ENCODE measurements at regions not wholly inside any gene's neighbourhood (a gene's known extent, or its start where the extent isn't known, plus 50 kb on each side); places are given as distances from the start of the nearest gene placed in this dataset.
"Not testable (repeated sequence)": the region's sequence is repeated elsewhere in the genome, so short reads cannot be mapped to it uniquely, and the experiment has no call there.

GRCh38 chr15:35194296-35194695, 109.2 kb upstream of the NANOGP8 start:
- H3K4me1 ChIP-seq (ENCODE audit: control insufficient read depth, insufficient read depth, low read length) = 0 out of 2 replicates have a peak, but pooled peaks cover 1% of the 10 kb centered on the region
- H3K27ac ChIP-seq (ENCODE audit: low read length) = no peak overlapping the region
- no peak overlapping the region for H3K4me3 ChIP-seq (ENCODE audit: low read length)
- no peak for DNase-seq (ENCODE audit: low read depth, low spot score)
- WGBS (ENCODE audit: insufficient coverage, insufficient read length) = no CpG with 5 or more reads among the region's 2 CpGs
- H3K27me3 ChIP-seq (ENCODE audit: control insufficient read depth, insufficient read depth, low read length) = no peaks in the 10 kb centered on the region
- H3K36me3 ChIP-seq (ENCODE audit: control insufficient read depth, insufficient read depth, low read length) = no peaks in the 10 kb centered on the region
- H3K9me3 ChIP-seq (ENCODE audit: control insufficient read depth, insufficient read depth, low read length) = no peaks in the 10 kb centered on the region; the same call in 1 of the 2 replicates

GRCh38 chr15:35191783-35192182, 106.7 kb upstream of the NANOGP8 start:
- Histone ChIP-seq H3K4me1 (ENCODE audit: control insufficient read depth, insufficient read depth, low read length) (0 out of 2 replicates have a peak, but pooled peaks cover 1% of the 10 kb centered on the region), H3K27ac (ENCODE audit: low read length) (no peak overlapping the region), H3K4me3 (ENCODE audit: low read length) (no peak overlapping the region), H3K27me3 (ENCODE audit: control insufficient read depth, insufficient read depth, low read length) (no peaks in the 10 kb centered on the region), H3K9me3 (ENCODE audit: control insufficient read depth, insufficient read depth, low read length) (no peaks in the 10 kb centered on the region; the same call in 1 of the 2 replicates), H3K36me3 (ENCODE audit: control insufficient read depth, insufficient read depth, low read length) (no peaks in the 10 kb centered on the region)
- no peak for DNase-seq (ENCODE audit: low read depth, low spot score)
- no CpG with 5 or more reads among the region's 2 CpGs for WGBS (ENCODE audit: insufficient coverage, insufficient read length)

- no peak for DNase-seq (ENCODE audit: low read depth, low spot score)
- no CpG with 5 or more reads among the region's 1 CpG for WGBS (ENCODE audit: insufficient coverage, insufficient read length)
- Histone ChIP-seq H3K27ac (ENCODE audit: low read length) (no peak overlapping the region), H3K4me3 (ENCODE audit: low read length) (no peak overlapping the region), H3K4me1 (ENCODE audit: control insufficient read depth, insufficient read depth, low read length) (0 out of 2 replicates have a peak, but pooled peaks cover 1% of the 10 kb centered on the region), H3K9me3 (ENCODE audit: control insufficient read depth, insufficient read depth, low read length) (no peaks in the 10 kb centered on the region), H3K36me3 (ENCODE audit: control insufficient read depth, insufficient read depth, low read length) (no peaks in the 10 kb centered on the region), H3K27me3 (ENCODE audit: control insufficient read depth, insufficient read depth, low read length) (no peaks in the 10 kb centered on the region)
These were observed 101.3 kb upstream of the NANOGP8 start for GRCh38 chr15:35186346-35186745.

- Histone ChIP-seq H3K36me3 (ENCODE audit: control insufficient read depth, insufficient read depth, low read length) (no peaks in the 10 kb centered on the region), H3K4me3 (ENCODE audit: low read length) (no peak overlapping the region), H3K27me3 (ENCODE audit: control insufficient read depth, insufficient read depth, low read length) (no peaks in the 10 kb centered on the region), H3K9me3 (ENCODE audit: control insufficient read depth, insufficient read depth, low read length) (no peaks in the 10 kb centered on the region), H3K4me1 (ENCODE audit: control insufficient read depth, insufficient read depth, low read length) (no peaks in the 10 kb centered on the region), H3K27ac (ENCODE audit: low read length) (no peak overlapping the region)
- no peak for DNase-seq (ENCODE audit: low read depth, low spot score)
- no CpG with 5 or more reads among the region's 1 CpG for WGBS (ENCODE audit: insufficient coverage, insufficient read length)
These were observed 99.6 kb upstream of the NANOGP8 start for GRCh38 chr15:35184646-35185045.

- no CpG with 5 or more reads among the region's 2 CpGs for WGBS (ENCODE audit: insufficient coverage, insufficient read length)
These were observed 97.9 kb upstream of the NANOGP8 start for GRCh38 chr15:35182841-35183479.

GRCh38 chr15:35181538-35181937, 96.4 kb upstream of the NANOGP8 start:
- H3K36me3 ChIP-seq (ENCODE audit: control insufficient read depth, insufficient read depth, low read length) = no peaks in the 10 kb centered on the region
- DNase-seq (ENCODE audit: low read depth, low spot score) = no peak

More at GRCh38 chr15:35182841-35183479, 97.9 kb upstream of the NANOGP8 start:
- no peaks in the 10 kb centered on the region for H3K36me3 ChIP-seq (ENCODE audit: control insufficient read depth, insufficient read depth, low read length)
- DNase-seq (ENCODE audit: low read depth, low spot score) = peak; percentile 50
- H3K27me3 ChIP-seq (ENCODE audit: control insufficient read depth, insufficient read depth, low read length) = no peaks in the 10 kb centered on the region
- H3K9me3 ChIP-seq (ENCODE audit: control insufficient read depth, insufficient read depth, low read length) = no peaks in the 10 kb centered on the region
- H3K27ac ChIP-seq (ENCODE audit: low read length) = no peak overlapping the region
- no peaks in the 10 kb centered on the region for H3K4me1 ChIP-seq (ENCODE audit: control insufficient read depth, insufficient read depth, low read length)
- H3K4me3 ChIP-seq (ENCODE audit: low read length) = no peak overlapping the region

GRCh38 chr15:35179739-35180138, 94.6 kb upstream of the NANOGP8 start:
- no peak overlapping the region for H3K27ac ChIP-seq (ENCODE audit: low read length)
- H3K9me3 ChIP-seq (ENCODE audit: control insufficient read depth, insufficient read depth, low read length) = no peaks in the 10 kb centered on the region
- no peak overlapping the region for H3K4me3 ChIP-seq (ENCODE audit: low read length)
- no peak for DNase-seq (ENCODE audit: low read depth, low spot score)
- no peaks in the 10 kb centered on the region for H3K27me3 ChIP-seq (ENCODE audit: control insufficient read depth, insufficient read depth, low read length)
- H3K36me3 ChIP-seq (ENCODE audit: control insufficient read depth, insufficient read depth, low read length) = no peaks in the 10 kb centered on the region
- no peaks in the 10 kb centered on the region for H3K4me1 ChIP-seq (ENCODE audit: control insufficient read depth, insufficient read depth, low read length)
- no CpG with 5 or more reads among the region's 3 CpGs for WGBS (ENCODE audit: insufficient coverage, insufficient read length)

More at GRCh38 chr15:35181538-35181937, 96.4 kb upstream of the NANOGP8 start:
- H3K4me1 ChIP-seq (ENCODE audit: control insufficient read depth, insufficient read depth, low read length) = no peaks in the 10 kb centered on the region
- no peaks in the 10 kb centered on the region for H3K9me3 ChIP-seq (ENCODE audit: control insufficient read depth, insufficient read depth, low read length)
- H3K4me3 ChIP-seq (ENCODE audit: low read length) = no peak overlapping the region
- no peaks in the 10 kb centered on the region for H3K27me3 ChIP-seq (ENCODE audit: control insufficient read depth, insufficient read depth, low read length)
- H3K27ac ChIP-seq (ENCODE audit: low read length) = no peak overlapping the region

GRCh38 chr15:35178186-35178585, 93.1 kb upstream of the NANOGP8 start:
- DNase-seq (ENCODE audit: low read depth, low spot score); H3K27me3 ChIP-seq (ENCODE audit: control insufficient read depth, insufficient read depth, low read length); H3K4me3 ChIP-seq (ENCODE audit: low read length); H3K9me3 ChIP-seq (ENCODE audit: control insufficient read depth, insufficient read depth, low read length); H3K4me1 ChIP-seq (ENCODE audit: control insufficient read depth, insufficient read depth, low read length); H3K36me3 ChIP-seq (ENCODE audit: control insufficient read depth, insufficient read depth, low read length); H3K27ac ChIP-seq (ENCODE audit: low read length): not testable (repeated sequence)
- no CpG with 5 or more reads among the region's 1 CpG for WGBS (ENCODE audit: insufficient coverage, insufficient read length)

- Histone ChIP-seq H3K36me3 (ENCODE audit: control insufficient read depth, insufficient read depth, low read length) (no peaks in the 10 kb centered on the region), H3K27me3 (ENCODE audit: control insufficient read depth, insufficient read depth, low read length) (no peaks in the 10 kb centered on the region), H3K4me3 (ENCODE audit: low read length) (no peak overlapping the region), H3K9me3 (ENCODE audit: control insufficient read depth, insufficient read depth, low read length) (no peaks in the 10 kb centered on the region), H3K27ac (ENCODE audit: low read length) (no peak overlapping the region), H3K4me1 (ENCODE audit: control insufficient read depth, insufficient read depth, low read length) (no peaks in the 10 kb centered on the region)
- WGBS (ENCODE audit: insufficient coverage, insufficient read length) = no CpG with 5 or more reads among the region's 3 CpGs
- DNase-seq (ENCODE audit: low read depth, low spot score) = no peak
These were observed 89.9 kb upstream of the NANOGP8 start for GRCh38 chr15:35174948-35175347.

GRCh38 chr15:35173444-35174118, 88.5 kb upstream of the NANOGP8 start:
- H3K27ac ChIP-seq (ENCODE audit: low read length) = no peak overlapping the region
- no peaks in the 10 kb centered on the region for H3K4me1 ChIP-seq (ENCODE audit: control insufficient read depth, insufficient read depth, low read length)
- no peak for DNase-seq (ENCODE audit: low read depth, low spot score)

GRCh38 chr15:35170207-35170606, 85.1 kb upstream of the NANOGP8 start:
- H3K27ac ChIP-seq (ENCODE audit: low read length) = no peak overlapping the region
- WGBS (ENCODE audit: insufficient coverage, insufficient read length) = no CpG with 5 or more reads among the region's 3 CpGs
- no peaks in the 10 kb centered on the region for H3K4me1 ChIP-seq (ENCODE audit: control insufficient read depth, insufficient read depth, low read length)
- H3K27me3 ChIP-seq (ENCODE audit: control insufficient read depth, insufficient read depth, low read length) = no peaks in the 10 kb centered on the region
- no peak overlapping the region for H3K4me3 ChIP-seq (ENCODE audit: low read length)
- no peaks in the 10 kb centered on the region for H3K36me3 ChIP-seq (ENCODE audit: control insufficient read depth, insufficient read depth, low read length)
- no peaks in the 10 kb centered on the region for H3K9me3 ChIP-seq (ENCODE audit: control insufficient read depth, insufficient read depth, low read length)
- DNase-seq (ENCODE audit: low read depth, low spot score) = no peak

More at GRCh38 chr15:35173444-35174118, 88.5 kb upstream of the NANOGP8 start:
- H3K27me3 ChIP-seq (ENCODE audit: control insufficient read depth, insufficient read depth, low read length) = no peaks in the 10 kb centered on the region
- no peaks in the 10 kb centered on the region for H3K9me3 ChIP-seq (ENCODE audit: control insufficient read depth, insufficient read depth, low read length)
- WGBS (ENCODE audit: insufficient coverage, insufficient read length) = no CpG with 5 or more reads among the region's 4 CpGs
- no peak overlapping the region for H3K4me3 ChIP-seq (ENCODE audit: low read length)
- no peaks in the 10 kb centered on the region for H3K36me3 ChIP-seq (ENCODE audit: control insufficient read depth, insufficient read depth, low read length)
